Prostate gland (tissue), 2 donors: ENCODE measurements at regions not wholly inside any gene's neighbourhood (a gene's known extent, or its start where the extent isn't known, plus 50 kb on each side); places are given as distances from the start of the nearest gene placed in this dataset.

ENCODE experiments used
- DNase-seq: peaks from one replicate; pipeline ENCODE4 v3.0.0-alpha.2; 2019; ENCODE audit warnings: low spot score
- H3K27ac ChIP-seq, 2 donors: fragments of 200-600 bp; sonication (generic); 2 replicates each; pipeline ENCODE4 v1.5.1; 2017 to 2019
- H3K27me3 ChIP-seq: fragments of 200-600 bp; sonication (generic); replicated peaks from 2 replicates; pipeline ENCODE4 v1.5.1; 2019; ENCODE audit not compliant: insufficient read depth
- H3K36me3 ChIP-seq, 2 donors: fragments of 200-600 bp; sonication (generic); 1 replicate in 1 of 2; 2 replicates in 1 of 2; pipeline versions ENCODE4 v1.5.1 to v1.8.1; 2017 to 2019
- H3K4me1 ChIP-seq: fragments of 200-600 bp; sonication (generic); replicated peaks from 2 replicates; pipeline ENCODE4 v1.5.1; 2019
- H3K4me3 ChIP-seq, 2 donors: fragments of 200-600 bp; sonication (generic); 2 replicates each; pipeline ENCODE4 v1.5.1; 2017 to 2019
- H3K9me3 ChIP-seq: fragments of 200-600 bp; sonication (generic); 2 replicates; pipeline ENCODE4 v1.5.1; 2017
- CTCF ChIP-seq, 4 experiments: fragments of 200-600 bp in 2 of 4; fragments of 450-650 bp in 2 of 4; sonication (generic) in 2 of 4; IDR thresholded peaks; 1 replicate in 3 of 4; 2 replicates in 1 of 4; pipeline ENCODE4 v1.5.1; 2016 to 2019; ENCODE audit warnings: antibody characterized with exemption in 4 of 4, mild to moderate bottlenecking in 2 of 4, moderate library complexity in 2 of 4
- POLR2A ChIP-seq: fragments of 450-650 bp; IDR thresholded peaks from one replicate; pipeline ENCODE4 v1.6.1; 2016; ENCODE audit warnings: antibody characterized with exemption, mild to moderate bottlenecking
- POLR2AphosphoS5 ChIP-seq: sonication (generic); formaldehyde crosslinking; IDR thresholded peaks from one replicate; pipeline ENCODE4 v1.6.1; 2017; ENCODE audit warnings: antibody characterized with exemption
- WGBS: methylation state at CpG from one replicate; pipeline ENCODE4 v1.1.5; 2018; 5-methylcytosine and 5-hydroxymethylcytosine counted together
- intact Hi-C: fragments of 100-400 bp; cut with DNase I; formaldehyde crosslinking; loops from one replicate; pipeline ENCODE4 v1.14.2; 2022

- Histone ChIP-seq H3K4me1 (no peaks in the 10 kb centered on the region), H3K4me3 (no peak overlapping the region), H3K27ac (no peak overlapping the region), H3K9me3 (no peaks in the 10 kb centered on the region), H3K27me3 (no peaks in the 10 kb centered on the region), H3K36me3 (no peaks in the 10 kb centered on the region)
- 78% methylated on average over 3 of the region's 3 CpGs for WGBS
- TF ChIP-seq POLR2A (no peak), POLR2AphosphoS5 (no peak), CTCF (IDR thresholded peaks at IDR 0.05) (no peak)
- DNase-seq: no peak
- intact Hi-C loops: no loop called here
These were observed 307.8 kb upstream of the GIMD1 start for GRCh38 chr4:106676173-106676921.

- intact Hi-C loops: no loop called here
- H3K9me3 ChIP-seq: no peaks in the 10 kb centered on the region
- H3K4me1 ChIP-seq: no peaks in the 10 kb centered on the region
- no peaks in the 10 kb centered on the region for H3K27me3 ChIP-seq
- no peak overlapping the region for H3K4me3 ChIP-seq
- H3K36me3 ChIP-seq: no peaks in the 10 kb centered on the region
- H3K27ac ChIP-seq: no peak overlapping the region
- 86% methylated on average over 1 of the region's 1 CpG for WGBS
- TF ChIP-seq POLR2AphosphoS5 (no peak), POLR2A (no peak), CTCF (IDR thresholded peaks at IDR 0.05) (no peak)
- DNase-seq: no peak
These were observed 303.1 kb upstream of the GIMD1 start for GRCh38 chr4:106671716-106672115.

GRCh38 chr4:106670976-106671375 is 302.4 kb upstream of the GIMD1 start:
- no peak overlapping the region for H3K27ac ChIP-seq
- intact Hi-C loops: no loop called here

GRCh38 chr4:106659371-106659770 is 290.8 kb upstream of the GIMD1 start:
- intact Hi-C loops: no loop called here
- H3K9me3 ChIP-seq: no peaks in the 10 kb centered on the region
- no peak overlapping the region for H3K27ac ChIP-seq
- no peak for DNase-seq
- TF ChIP-seq CTCF (IDR thresholded peaks at IDR 0.05) (no peak), POLR2AphosphoS5 (no peak), POLR2A (no peak)
- no peaks in the 10 kb centered on the region for H3K36me3 ChIP-seq
- H3K4me1 ChIP-seq: no peaks in the 10 kb centered on the region
- no peak overlapping the region for H3K4me3 ChIP-seq
- H3K27me3 ChIP-seq: no peaks in the 10 kb centered on the region
- 75% methylated on average over 1 of the region's 1 CpG for WGBS

More at GRCh38 chr4:106670976-106671375, 302.4 kb upstream of the GIMD1 start:
- WGBS: 78% methylated on average over 2 of the region's 2 CpGs
- H3K4me3 ChIP-seq: no peak overlapping the region
- no peaks in the 10 kb centered on the region for H3K36me3 ChIP-seq
- no peaks in the 10 kb centered on the region for H3K4me1 ChIP-seq
- TF ChIP-seq POLR2A: no peak
- DNase-seq: no peak
- no peaks in the 10 kb centered on the region for H3K9me3 ChIP-seq
- H3K27me3 ChIP-seq: no peaks in the 10 kb centered on the region

GRCh38 chr4:106652095-106652494 is 283.5 kb upstream of the GIMD1 start:
- Histone ChIP-seq H3K36me3 (no peaks in the 10 kb centered on the region), H3K4me1 (no peaks in the 10 kb centered on the region), H3K27ac (no peak overlapping the region), H3K4me3 (no peak overlapping the region), H3K27me3 (no peaks in the 10 kb centered on the region), H3K9me3 (no peaks in the 10 kb centered on the region)
- intact Hi-C loops: no loop called here
- no peak for DNase-seq
- 85% methylated on average over 2 of the region's 2 CpGs for WGBS
- TF ChIP-seq POLR2AphosphoS5 (no peak), CTCF (IDR thresholded peaks at IDR 0.05) (no peak), POLR2A (no peak)
